ENCODE measurements at regions not wholly inside any gene's neighbourhood (a gene's known extent, or its start where the extent isn't known, plus 50 kb on each side); places are given as distances from the start of the nearest gene placed in this dataset.
A peak's percentile ranks its signal among the peaks of the same experiment; 100 is the strongest.

DNA sequence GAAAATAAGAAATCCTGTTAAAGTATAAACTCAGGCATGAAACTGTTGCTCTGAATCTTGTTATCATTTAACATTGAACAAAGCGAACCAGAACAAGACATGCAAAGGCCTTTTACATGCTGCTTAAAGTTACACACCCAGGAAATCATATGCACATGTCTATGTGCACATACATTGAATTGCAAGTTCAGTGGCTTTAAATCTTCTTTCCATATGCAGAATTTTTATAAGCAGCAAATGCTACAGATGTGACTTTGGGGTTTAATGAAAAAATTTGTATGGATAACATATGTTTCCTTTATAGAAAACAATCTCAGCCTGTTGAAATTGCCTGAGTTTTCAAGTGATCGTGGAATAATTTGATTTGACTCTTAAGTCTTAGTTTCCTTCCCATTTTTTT, 193.9 kb downstream of the AEBP2 start:
- CTCF ChIA-PET: no interaction called here
- no peak overlapping the region for H3K4me3 ChIP-seq (ENCODE audit: low read depth, low read length)
- DNase-seq (ENCODE audit: low read depth, low spot score): no peak
- TF ChIP-seq, protein P1, sequence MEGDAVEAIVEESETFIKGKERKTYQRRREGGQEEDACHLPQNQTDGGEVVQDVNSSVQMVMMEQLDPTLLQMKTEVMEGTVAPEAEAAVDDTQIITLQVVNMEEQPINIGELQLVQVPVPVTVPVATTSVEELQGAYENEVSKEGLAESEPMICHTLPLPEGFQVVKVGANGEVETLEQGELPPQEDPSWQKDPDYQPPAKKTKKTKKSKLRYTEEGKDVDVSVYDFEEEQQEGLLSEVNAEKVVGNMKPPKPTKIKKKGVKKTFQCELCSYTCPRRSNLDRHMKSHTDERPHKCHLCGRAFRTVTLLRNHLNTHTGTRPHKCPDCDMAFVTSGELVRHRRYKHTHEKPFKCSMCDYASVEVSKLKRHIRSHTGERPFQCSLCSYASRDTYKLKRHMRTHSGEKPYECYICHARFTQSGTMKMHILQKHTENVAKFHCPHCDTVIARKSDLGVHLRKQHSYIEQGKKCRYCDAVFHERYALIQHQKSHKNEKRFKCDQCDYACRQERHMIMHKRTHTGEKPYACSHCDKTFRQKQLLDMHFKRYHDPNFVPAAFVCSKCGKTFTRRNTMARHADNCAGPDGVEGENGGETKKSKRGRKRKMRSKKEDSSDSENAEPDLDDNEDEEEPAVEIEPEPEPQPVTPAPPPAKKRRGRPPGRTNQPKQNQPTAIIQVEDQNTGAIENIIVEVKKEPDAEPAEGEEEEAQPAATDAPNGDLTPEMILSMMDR (IDR thresholded peaks at IDR 0.05; ENCODE audit: insufficient read depth, low read length, missing control alignments): no peak
- POLR2A ChIA-PET: no interaction called here

DNA sequence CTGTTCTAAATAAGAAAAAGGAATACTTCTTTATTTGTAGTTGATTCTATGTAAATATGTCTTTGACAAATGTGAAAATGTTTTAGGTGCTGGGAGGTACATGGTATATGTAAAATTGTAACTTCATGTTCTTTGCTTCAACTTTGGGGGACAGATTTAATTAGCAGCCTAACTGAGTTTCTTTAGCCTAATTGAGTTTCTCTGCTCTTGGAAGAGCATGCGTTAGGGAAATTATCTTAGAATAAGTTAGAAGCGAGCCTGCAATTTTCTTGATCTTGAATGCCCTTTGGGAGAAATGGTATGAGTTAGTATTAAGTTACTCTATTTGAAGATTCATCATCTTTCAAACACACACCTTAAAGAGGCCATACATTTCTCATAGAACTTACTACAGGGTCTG, 194.3 kb downstream of the AEBP2 start:
- ChIA-PET CTCF (interaction anchor here (1.3 to 1.4 kb wide), 2 partner anchors 10 to 11 kb away, joined by 3 to 4 read pairs; no protein-coding TSS in a partner anchor), POLR2A (no interaction called here)
- DNase-seq (ENCODE audit: low read depth, low spot score): no peak
- TF ChIP-seq, protein P1 (IDR thresholded peaks at IDR 0.05; ENCODE audit: insufficient read depth, low read length, missing control alignments): no peak
- H3K4me3 ChIP-seq (ENCODE audit: low read depth, low read length): no peak overlapping the region

DNA sequence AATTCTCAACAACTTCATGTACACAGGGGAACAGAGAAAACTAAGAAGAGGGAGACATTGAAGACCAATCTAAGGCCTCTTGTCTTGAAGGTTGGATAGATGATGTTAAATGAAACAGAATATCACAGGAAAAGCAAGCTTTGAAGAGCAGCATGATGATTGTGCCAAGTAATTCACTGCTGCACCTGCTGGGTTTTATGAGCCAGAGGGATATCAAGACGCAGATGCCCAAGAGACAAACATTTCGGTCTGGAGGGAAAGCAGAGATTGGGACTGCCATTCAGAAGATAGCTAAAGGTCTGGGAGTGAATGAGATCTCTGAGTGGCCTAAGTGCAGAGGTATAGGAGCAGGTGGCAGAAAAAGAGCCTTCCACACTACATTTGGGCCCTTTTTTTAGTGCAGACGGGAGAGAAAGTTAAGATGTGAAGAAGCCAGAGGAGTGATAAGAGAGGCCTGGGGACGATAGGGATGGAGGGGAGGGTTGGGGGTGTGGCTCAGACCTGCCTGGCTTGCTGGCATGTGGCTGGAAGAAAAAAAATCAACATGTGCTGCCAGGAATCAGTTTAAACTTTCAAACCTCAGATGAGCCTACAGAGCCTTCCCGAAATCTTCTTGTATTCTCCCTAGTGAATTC, 200.6 kb downstream of the AEBP2 start:
- no peak overlapping the region for H3K4me3 ChIP-seq (ENCODE audit: low read depth, low read length)
- CTCF ChIA-PET: interaction anchor here (1.7 kb wide), 1 partner anchor 67 kb away, joined by 4 read pairs; no protein-coding TSS in a partner anchor
- POLR2A ChIA-PET: no interaction called here
- TF ChIP-seq, protein P1 (IDR thresholded peaks at IDR 0.05; ENCODE audit: insufficient read depth, low read length, missing control alignments): no peak
- DNase-seq (ENCODE audit: low read depth, low spot score): no peak

DNA sequence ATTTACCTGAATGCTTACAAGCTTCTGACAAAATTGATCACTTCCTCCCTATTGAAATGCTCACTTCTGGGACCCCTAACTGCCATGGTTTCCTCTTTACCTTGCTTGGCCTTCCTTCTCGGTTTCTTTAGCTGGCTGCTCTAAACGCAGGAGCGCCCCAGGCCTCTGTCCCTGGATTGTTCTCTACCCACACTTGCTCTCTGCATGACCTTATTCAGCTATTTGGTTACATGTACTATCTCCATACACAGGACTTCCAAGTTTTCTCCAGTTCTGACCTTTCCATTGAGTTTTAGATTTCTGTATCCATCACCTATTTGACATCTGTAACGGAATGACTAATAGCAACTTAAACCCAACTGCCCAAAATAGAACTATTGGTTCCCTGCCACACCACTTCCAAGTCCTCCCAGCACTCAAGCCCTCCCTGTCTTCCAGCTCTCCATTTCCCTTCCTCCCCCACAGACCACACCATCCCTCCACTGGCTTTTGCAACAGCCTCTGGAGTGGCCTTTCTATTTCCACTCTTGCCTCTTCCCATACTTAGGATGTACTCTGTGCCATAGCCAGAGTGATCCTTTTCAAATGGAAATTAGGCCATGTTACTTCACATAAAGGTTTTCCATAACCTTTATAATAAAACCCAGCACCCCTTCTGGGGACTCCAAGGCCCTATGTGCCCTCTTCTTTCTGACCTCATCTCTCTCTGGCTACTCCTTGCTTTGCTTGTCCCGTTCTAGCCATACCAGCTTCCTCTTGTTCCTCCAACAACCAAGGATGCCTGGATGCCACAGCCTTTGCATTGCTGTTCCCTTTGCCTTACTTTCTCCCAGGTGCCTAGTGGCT, 202.2 kb downstream of the AEBP2 start:
- DNase-seq (ENCODE audit: low read depth, low spot score): no peak
- POLR2A ChIA-PET: no interaction called here
- CTCF ChIA-PET: interaction anchor here (1.7 kb wide), 1 partner anchor 69 kb away, joined by 4 read pairs; no protein-coding TSS in a partner anchor
- H3K4me3 ChIP-seq (ENCODE audit: low read depth, low read length): no peak overlapping the region
- TF ChIP-seq, protein P1 (IDR thresholded peaks at IDR 0.05; ENCODE audit: insufficient read depth, low read length, missing control alignments): no peak

DNA sequence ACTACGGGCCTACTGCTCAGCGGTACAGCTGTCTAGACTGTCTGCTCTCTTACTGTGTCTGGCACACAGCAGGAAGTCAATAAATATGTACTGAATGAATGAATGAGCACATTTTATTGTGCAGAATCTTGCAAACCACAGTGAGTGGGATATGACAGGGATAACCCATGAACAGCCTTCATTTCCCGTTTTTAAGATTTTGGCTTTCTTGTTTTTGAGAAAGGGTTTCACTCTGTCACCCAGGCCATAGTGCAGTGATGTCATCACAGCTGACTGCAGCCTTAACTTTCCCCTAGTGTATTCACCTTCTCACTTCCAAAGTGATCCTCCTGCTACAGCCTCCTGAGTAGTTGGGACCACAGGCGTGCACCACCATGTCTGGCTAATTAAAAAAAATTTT, 203.1 kb downstream of the AEBP2 start:
- CTCF ChIA-PET: interaction anchor here (0.8 to 3.4 kb wide), 5 partner anchors 20 to 133 kb away, joined by 4 to 16 read pairs (median 6); no protein-coding TSS in a partner anchor
- POLR2A ChIA-PET: no interaction called here
- no peak overlapping the region for H3K4me3 ChIP-seq (ENCODE audit: low read depth, low read length)
- DNase-seq (ENCODE audit: low read depth, low spot score): no peak
- TF ChIP-seq, protein P1 (IDR thresholded peaks at IDR 0.05; ENCODE audit: insufficient read depth, low read length, missing control alignments): no peak

DNA sequence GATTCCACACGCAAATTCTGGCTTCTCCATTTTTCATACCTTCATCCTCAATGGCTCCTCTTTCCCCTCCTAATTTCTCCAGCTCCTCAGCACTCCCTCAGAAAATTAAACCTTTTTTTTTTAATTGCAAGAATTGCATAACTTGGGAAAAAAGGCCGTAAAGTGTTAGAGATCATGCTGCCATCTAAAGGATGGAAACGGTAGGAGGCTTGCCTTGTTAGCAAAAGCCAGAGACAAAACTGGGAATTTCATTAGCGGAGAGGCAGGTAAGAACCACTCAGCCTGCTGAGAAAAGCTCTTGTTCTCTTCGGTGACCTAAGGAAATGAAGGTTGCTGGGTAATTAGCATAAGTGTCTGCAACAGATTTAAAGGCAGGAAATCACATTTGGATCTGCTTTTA, 204.3 kb downstream of the AEBP2 start:
- ChIA-PET CTCF (interaction anchor here (0.6 to 3.4 kb wide), 22 partner anchors 10 to 458 kb away, joined by 3 to 22 read pairs (median 4); no protein-coding TSS in a partner anchor), POLR2A (no interaction called here)
- no peak overlapping the region for H3K4me3 ChIP-seq (ENCODE audit: low read depth, low read length)
- no peak for DNase-seq (ENCODE audit: low read depth, low spot score)
- TF ChIP-seq, protein P1 (IDR thresholded peaks at IDR 0.05; ENCODE audit: insufficient read depth, low read length, missing control alignments): peak; percentile 53
